Peyer's patch (tissue), 4 donors: ENCODE measurements at regions not wholly inside any gene's neighbourhood (a gene's known extent, or its start where the extent isn't known, plus 50 kb on each side); places are given as distances from the start of the nearest gene placed in this dataset.

ENCODE experiments used
- POLR2A ChIP-seq, 2 donors: fragments of 450-650 bp; IDR thresholded peaks; one replicate each; pipeline ENCODE4 v1.5.1; 2017; ENCODE audit warnings: antibody characterized with exemption in 2 of 2, mild to moderate bottlenecking in 2 of 2, moderate library complexity in 2 of 2
- TF ChIP-seq, protein P1 (sequence below), 6 experiments: fragments of 450-650 bp in 4 of 6; fragments of 200-600 bp in 2 of 6; sonication (generic) in 1 of 6; IDR thresholded peaks; one replicate each; pipeline ENCODE4 v1.5.1; 2017 to 2019; ENCODE audit warnings: antibody characterized with exemption in 6 of 6, mild to moderate bottlenecking in 3 of 6, moderate library complexity in 1 of 6

DNA sequence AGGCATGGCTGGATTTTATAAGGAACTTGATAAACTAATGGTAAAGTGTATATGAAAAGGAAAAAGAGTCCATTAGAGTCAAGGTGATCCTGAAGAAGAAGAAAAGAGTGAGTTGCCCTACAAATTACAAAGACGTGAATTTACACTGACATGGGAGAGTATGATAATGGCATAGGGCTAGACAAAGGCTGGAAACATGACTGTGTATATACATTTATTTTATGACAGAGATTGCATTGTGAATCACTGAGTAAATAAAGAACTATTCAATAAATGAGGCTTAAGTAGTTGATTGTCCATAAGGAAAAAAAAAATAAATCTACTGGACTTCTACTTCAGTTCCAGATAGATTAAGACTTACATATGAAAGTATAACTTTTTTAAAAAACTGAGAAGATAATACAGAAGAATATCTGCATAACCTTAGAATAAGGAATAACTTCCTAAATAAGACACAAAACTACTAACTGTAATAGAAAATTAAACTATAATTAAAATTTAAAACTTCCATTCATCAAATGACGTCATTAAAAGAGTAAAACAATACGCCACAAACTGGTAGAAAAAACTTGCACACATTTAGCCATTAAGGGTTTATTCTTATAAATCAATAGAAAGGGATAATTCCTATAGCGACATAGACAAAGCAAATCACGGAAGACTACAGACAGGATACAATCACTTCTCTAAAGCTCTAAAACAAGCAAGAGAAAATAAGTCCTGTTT lies 278.5 kb downstream of the NOVA1 start:
- TF ChIP-seq, protein P1, sequence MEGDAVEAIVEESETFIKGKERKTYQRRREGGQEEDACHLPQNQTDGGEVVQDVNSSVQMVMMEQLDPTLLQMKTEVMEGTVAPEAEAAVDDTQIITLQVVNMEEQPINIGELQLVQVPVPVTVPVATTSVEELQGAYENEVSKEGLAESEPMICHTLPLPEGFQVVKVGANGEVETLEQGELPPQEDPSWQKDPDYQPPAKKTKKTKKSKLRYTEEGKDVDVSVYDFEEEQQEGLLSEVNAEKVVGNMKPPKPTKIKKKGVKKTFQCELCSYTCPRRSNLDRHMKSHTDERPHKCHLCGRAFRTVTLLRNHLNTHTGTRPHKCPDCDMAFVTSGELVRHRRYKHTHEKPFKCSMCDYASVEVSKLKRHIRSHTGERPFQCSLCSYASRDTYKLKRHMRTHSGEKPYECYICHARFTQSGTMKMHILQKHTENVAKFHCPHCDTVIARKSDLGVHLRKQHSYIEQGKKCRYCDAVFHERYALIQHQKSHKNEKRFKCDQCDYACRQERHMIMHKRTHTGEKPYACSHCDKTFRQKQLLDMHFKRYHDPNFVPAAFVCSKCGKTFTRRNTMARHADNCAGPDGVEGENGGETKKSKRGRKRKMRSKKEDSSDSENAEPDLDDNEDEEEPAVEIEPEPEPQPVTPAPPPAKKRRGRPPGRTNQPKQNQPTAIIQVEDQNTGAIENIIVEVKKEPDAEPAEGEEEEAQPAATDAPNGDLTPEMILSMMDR (IDR thresholded peaks at IDR 0.05) = no peak
- TF ChIP-seq POLR2A (IDR thresholded peaks at IDR 0.05) = no peak
